ENCODE measurements at regions not wholly inside any gene's neighbourhood (a gene's known extent, or its start where the extent isn't known, plus 50 kb on each side); places are given as distances from the start of the nearest gene placed in this dataset.

- peak; percentile 41 to 99 (median 97); a peak in 5 of 6 replicates for TF ChIP-seq CTCF (IDR thresholded peaks at IDR 0.05 in 2 of 3, conservative IDR thresholded peaks at IDR 0.05 in 1 of 3; ENCODE audit: borderline replicate concordance in 1 of 3, insufficient read depth in 1 of 3, low read depth in 2 of 3, low read length in 2 of 3)
- no peak for TF ChIP-seq MAX (IDR thresholded peaks at IDR 0.05)
- no peak for TF ChIP-seq FOSL1 (IDR thresholded peaks at IDR 0.05; ENCODE audit: low read depth)
- no peak for TF ChIP-seq YY1 (IDR thresholded peaks at IDR 0.05; ENCODE audit: extremely low read depth, insufficient replicate concordance, low read depth, low read length)
- no peak for TF ChIP-seq CEBPB (IDR thresholded peaks at IDR 0.05; ENCODE audit: low read depth)
- no peak for TF ChIP-seq SP1 (IDR thresholded peaks at IDR 0.05; ENCODE audit: low read depth)
- no peak for TF ChIP-seq POLR2AphosphoS5 (IDR thresholded peaks at IDR 0.05; ENCODE audit: low read depth, low read length)
- TF ChIP-seq REST (IDR thresholded peaks at IDR 0.05; ENCODE audit: low read depth), result no peak
These were observed 71.9 kb upstream of the KLHL29 start for GRCh38 chr2:23312996-23313606.
